H9 (cell line): ENCODE measurements at regions not wholly inside any gene's neighbourhood (a gene's known extent, or its start where the extent isn't known, plus 50 kb on each side); places are given as distances from the start of the nearest gene placed in this dataset.

Source experiments
- DNase-seq: peaks from one replicate; pipeline ENCODE4 v3.0.0-alpha.2; 2017
- H2AFZ ChIP-seq: one replicate; pipeline ENCODE4 v1.6.1; 2013; ENCODE audit warnings: mild to moderate bottlenecking, low read length, control low read depth, moderate library complexity
- H2AK5ac ChIP-seq: 2 replicates; pipeline ENCODE4 v1.6.1; 2013; ENCODE audit warnings: low read length, control low read depth, mixed read lengths; ENCODE audit not compliant: insufficient read length
- H2BK120ac ChIP-seq: one replicate; pipeline ENCODE4 v1.6.1; 2013; ENCODE audit warnings: low read depth, mild to moderate bottlenecking, low read length, control low read depth, inconsistent platforms; ENCODE audit not compliant: poor library complexity, severe bottlenecking
- H2BK12ac ChIP-seq: 2 replicates; pipeline ENCODE4 v1.6.1; 2013; ENCODE audit warnings: low read length, control low read depth, mixed read lengths, low read depth; ENCODE audit not compliant: insufficient read length
- H2BK15ac ChIP-seq: 2 replicates; pipeline ENCODE4 v1.6.1; 2013; ENCODE audit warnings: low read depth, low read length, control low read depth
- H2BK20ac ChIP-seq: one replicate; pipeline ENCODE4 v1.6.1; 2013; ENCODE audit warnings: low read depth, mild to moderate bottlenecking, low read length, control low read depth, inconsistent platforms; ENCODE audit not compliant: poor library complexity, severe bottlenecking
- H2BK5ac ChIP-seq: 2 replicates; pipeline ENCODE4 v1.6.1; 2013; ENCODE audit warnings: low read length, control low read depth, mixed read lengths; ENCODE audit not compliant: insufficient read length
- H3K14ac ChIP-seq: 2 replicates; pipeline ENCODE4 v1.6.1; 2013; ENCODE audit warnings: low read length, control low read depth; ENCODE audit not compliant: insufficient read depth
- H3K18ac ChIP-seq: 2 replicates; pipeline ENCODE4 v1.6.1; 2013; ENCODE audit warnings: low read depth, mild to moderate bottlenecking, mixed read lengths, low read length, control low read depth; ENCODE audit not compliant: insufficient read length
- H3K23ac ChIP-seq: 2 replicates; pipeline ENCODE4 v1.6.1; 2013; ENCODE audit warnings: low read length, control low read depth, mixed read lengths, low read depth; ENCODE audit not compliant: insufficient read length
- H3K23me2 ChIP-seq: 2 replicates; pipeline ENCODE4 v1.6.1; 2013; ENCODE audit warnings: low read depth, mild to moderate bottlenecking, mixed read lengths, low read length, control low read depth; ENCODE audit not compliant: insufficient read length, poor library complexity, severe bottlenecking
- H3K27ac ChIP-seq: 2 replicates; pipeline ENCODE4 v1.5.1; 2013; ENCODE audit warnings: low read length, control low read depth, mixed read lengths, low read depth; ENCODE audit not compliant: insufficient read length
- H3K27me3 ChIP-seq: 2 replicates; pipeline ENCODE4 v1.6.1; 2013; ENCODE audit warnings: low read length, control low read depth, inconsistent platforms; ENCODE audit not compliant: insufficient read depth
- H3K4ac ChIP-seq: 2 replicates; pipeline ENCODE4 v1.6.1; 2013; ENCODE audit warnings: low read depth, mild to moderate bottlenecking, control low read depth, inconsistent platforms, low read length, moderate library complexity
- H3K4me1 ChIP-seq: 2 replicates; pipeline ENCODE4 v1.6.1; 2013; ENCODE audit warnings: low read length, control low read depth, inconsistent platforms; ENCODE audit not compliant: insufficient read depth
- H3K4me2 ChIP-seq: 2 replicates; pipeline ENCODE4 v1.6.1; 2013; ENCODE audit warnings: low read length, control low read depth, mixed read lengths; ENCODE audit not compliant: insufficient read length, insufficient read depth
- H3K56ac ChIP-seq: 2 replicates; pipeline ENCODE4 v1.6.1; 2013; ENCODE audit warnings: low read depth, mild to moderate bottlenecking, mixed read lengths, low read length, control low read depth; ENCODE audit not compliant: insufficient read length
- H3K79me1 ChIP-seq: 2 replicates; pipeline ENCODE4 v1.6.1; 2013; ENCODE audit warnings: low read depth, mild to moderate bottlenecking, moderate library complexity, low read length, control low read depth, inconsistent platforms; ENCODE audit not compliant: insufficient read depth, poor library complexity, severe bottlenecking
- H3K79me2 ChIP-seq: 2 replicates; pipeline ENCODE4 v1.6.1; 2013; ENCODE audit warnings: low read length, control low read depth, inconsistent platforms; ENCODE audit not compliant: insufficient read depth
- H3K9ac ChIP-seq: 2 replicates; pipeline ENCODE4 v1.6.1; 2013; ENCODE audit warnings: low read length, control low read depth, mixed read lengths; ENCODE audit not compliant: insufficient read length; ENCODE audit errors: extremely low read depth
- H3K9me3 ChIP-seq: one replicate; pipeline ENCODE4 v1.6.1; 2013; ENCODE audit warnings: low read depth, low read length, inconsistent platforms; ENCODE audit not compliant: control insufficient read depth
- H3T11ph ChIP-seq: one replicate; pipeline ENCODE4 v1.6.1; 2013; ENCODE audit warnings: mild to moderate bottlenecking, low read length, control low read depth, inconsistent platforms
- H4K20me1 ChIP-seq: one replicate; pipeline ENCODE4 v1.6.1; 2013; ENCODE audit not compliant: control insufficient read depth, insufficient read length, insufficient read depth
- H4K5ac ChIP-seq: 2 replicates; pipeline ENCODE4 v1.6.1; 2013; ENCODE audit warnings: low read depth, mild to moderate bottlenecking, mixed read lengths, low read length, control low read depth; ENCODE audit not compliant: insufficient read length
- H4K8ac ChIP-seq: replicated peaks from 2 replicates; pipeline ENCODE4 v1.6.1; 2013; ENCODE audit warnings: low read length, control low read depth, mixed read lengths, low read depth; ENCODE audit not compliant: insufficient read length
- H4K91ac ChIP-seq: 2 replicates; pipeline ENCODE4 v1.6.1; 2013; ENCODE audit warnings: low read depth, mild to moderate bottlenecking, moderate library complexity, mixed read lengths, low read length, control low read depth; ENCODE audit not compliant: insufficient read length
- H3K27ac Mint-ChIP-seq, 3 experiments: 2 replicates in 2 of 3; 3 replicates in 1 of 3; pipeline ENCODE4 v1.8.0; 2020 to 2021; ENCODE audit warnings: mixed read lengths in 3 of 3, mild to moderate bottlenecking in 1 of 3, moderate library complexity in 1 of 3
- H3K27me3 Mint-ChIP-seq: 2 replicates; pipeline ENCODE4 v1.8.0; 2021; ENCODE audit warnings: low read depth, mild to moderate bottlenecking, moderate library complexity, mixed read lengths
- H3K36me3 Mint-ChIP-seq, 3 experiments: 2 replicates in 2 of 3; 3 replicates in 1 of 3; pipeline ENCODE4 v1.8.0; 2020 to 2021; ENCODE audit warnings: low read depth in 3 of 3, mixed read lengths in 3 of 3; ENCODE audit not compliant: insufficient read depth in 1 of 3
- H3K4me1 Mint-ChIP-seq, 2 experiments: 2 replicates each; pipeline ENCODE4 v1.8.0; 2020; ENCODE audit warnings: mixed read lengths in 2 of 2
- H3K4me3 Mint-ChIP-seq, 2 experiments: 2 replicates in 1 of 2; 3 replicates in 1 of 2; pipeline ENCODE4 v1.8.0; 2020 to 2021; ENCODE audit warnings: mild to moderate bottlenecking in 2 of 2, mixed read lengths in 2 of 2, moderate library complexity in 1 of 2
- H3K9me3 Mint-ChIP-seq, 2 experiments: 2 replicates in 1 of 2; 3 replicates in 1 of 2; pipeline ENCODE4 v1.8.0; 2020; ENCODE audit warnings: mild to moderate bottlenecking in 2 of 2, mixed read lengths in 2 of 2, moderate library complexity in 1 of 2
- WGBS: extraction: QIAGEN DNeasy Blood & Tissue Kit; methylation state at CpG from one replicate; pipeline ENCODE4 v1.1.7; 2013; ENCODE audit warnings: missing lambda C conversion rate, low lambda C conversion rate, mixed read lengths; ENCODE audit not compliant: insufficient read length; ENCODE audit errors: extremely low coverage; 5-methylcytosine and 5-hydroxymethylcytosine counted together
- TF ChIP-seq, protein P1 (sequence below): fragments of 200-600 bp; sonication (generic); conservative IDR thresholded peaks from 3 replicates; pipeline ENCODE4 v1.8.0; 2021; ENCODE audit warnings: antibody characterized with exemption, mild to moderate bottlenecking

DNA sequence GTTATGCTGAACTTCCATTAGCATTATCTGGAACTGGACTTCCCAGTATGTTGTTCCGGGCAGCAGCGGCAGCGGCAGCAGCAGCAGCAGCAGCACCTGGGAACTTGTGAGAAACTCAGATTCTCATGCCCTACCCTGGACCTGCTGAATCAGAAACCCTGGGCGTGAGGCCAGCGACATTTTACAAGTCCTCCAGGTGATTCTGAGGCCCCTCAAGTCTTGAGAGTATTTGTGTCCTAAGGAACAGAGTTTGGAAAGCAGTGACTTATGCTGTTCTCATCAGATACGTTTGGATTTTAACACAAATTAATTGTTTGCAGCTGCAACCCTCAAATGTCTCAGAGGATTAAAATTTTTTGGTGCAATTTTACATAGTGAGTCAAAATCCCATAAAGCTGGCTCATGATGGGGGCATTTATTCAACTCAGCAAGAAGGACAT is 157.2 kb upstream of the KAZN start:
- Histone ChIP-seq H4K8ac (no peak overlapping the region), H3K14ac (no peak overlapping the region), H2BK5ac (no peak overlapping the region), H2BK120ac (no peak overlapping the region), H4K20me1 (no peaks in the 10 kb centered on the region), H2AFZ (no peak overlapping the region), H3K23ac (no peak overlapping the region), H2BK15ac (no peak overlapping the region), H3K9me3 (no peaks in the 10 kb centered on the region), H2BK20ac (no peak overlapping the region), H3K79me2 (no peaks in the 10 kb centered on the region), H3K18ac (no peak overlapping the region), H4K91ac (no peak overlapping the region), H3K9ac (no peak overlapping the region), H3K4me1 (no peaks in the 10 kb centered on the region), H3K27ac (no peak overlapping the region), H3K23me2 (no peaks in the 10 kb centered on the region), H3K4ac (no peak overlapping the region), H3K4me2 (no peak overlapping the region), H4K5ac (no peak overlapping the region), H3K56ac (no peak overlapping the region), H3K79me1 (no peaks in the 10 kb centered on the region), H2AK5ac (no peak overlapping the region), H3K27me3 (no peaks in the 10 kb centered on the region), H2BK12ac (no peak overlapping the region), H3T11ph (no peak overlapping the region)
- H3K36me3 Mint-ChIP-seq = no peaks in the 10 kb centered on the region
- TF ChIP-seq, protein P1, sequence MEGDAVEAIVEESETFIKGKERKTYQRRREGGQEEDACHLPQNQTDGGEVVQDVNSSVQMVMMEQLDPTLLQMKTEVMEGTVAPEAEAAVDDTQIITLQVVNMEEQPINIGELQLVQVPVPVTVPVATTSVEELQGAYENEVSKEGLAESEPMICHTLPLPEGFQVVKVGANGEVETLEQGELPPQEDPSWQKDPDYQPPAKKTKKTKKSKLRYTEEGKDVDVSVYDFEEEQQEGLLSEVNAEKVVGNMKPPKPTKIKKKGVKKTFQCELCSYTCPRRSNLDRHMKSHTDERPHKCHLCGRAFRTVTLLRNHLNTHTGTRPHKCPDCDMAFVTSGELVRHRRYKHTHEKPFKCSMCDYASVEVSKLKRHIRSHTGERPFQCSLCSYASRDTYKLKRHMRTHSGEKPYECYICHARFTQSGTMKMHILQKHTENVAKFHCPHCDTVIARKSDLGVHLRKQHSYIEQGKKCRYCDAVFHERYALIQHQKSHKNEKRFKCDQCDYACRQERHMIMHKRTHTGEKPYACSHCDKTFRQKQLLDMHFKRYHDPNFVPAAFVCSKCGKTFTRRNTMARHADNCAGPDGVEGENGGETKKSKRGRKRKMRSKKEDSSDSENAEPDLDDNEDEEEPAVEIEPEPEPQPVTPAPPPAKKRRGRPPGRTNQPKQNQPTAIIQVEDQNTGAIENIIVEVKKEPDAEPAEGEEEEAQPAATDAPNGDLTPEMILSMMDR = no peak
- H3K9me3 Mint-ChIP-seq = no peaks in the 10 kb centered on the region; a peak in 1 of 5 replicates
- peaks cover 7% of the 10 kb centered on the region; the same call in 1 of the 2 replicates for H3K27me3 Mint-ChIP-seq
- no peak for DNase-seq
- WGBS = no CpG with 5 or more reads among the region's 6 CpGs
- no peak overlapping the region for H3K4me3 Mint-ChIP-seq
- no peak overlapping the region for H3K27ac Mint-ChIP-seq
- peaks cover 5 to 6% of the 10 kb centered on the region in 2 experiments; a peak in 3 of 4 replicates for H3K4me1 Mint-ChIP-seq
